Jurkat, Clone E6-1 (cell line): ENCODE measurements at regions not wholly inside any gene's neighbourhood (a gene's known extent, or its start where the extent isn't known, plus 50 kb on each side); places are given as distances from the start of the nearest gene placed in this dataset.
"Not testable (repeated sequence)": the region's sequence is repeated elsewhere in the genome, so short reads cannot be mapped to it uniquely, and the experiment has no call there.

Experiments used
- DNase-seq: peaks from one replicate; pipeline ENCODE4 v3.0.0-alpha.2; 2011; ENCODE audit warnings: low read depth, low spot score
- H3K4me3 ChIP-seq: 2 replicates; pipeline ENCODE4 v1.5.1; 2011; ENCODE audit warnings: mild to moderate bottlenecking, low read length, control low read depth, moderate library complexity

- no peak for DNase-seq
- H3K4me3 ChIP-seq: no peak overlapping the region
Observed at GRCh38 chr20:57094252-57094891, 172.1 kb downstream of the BMP7 start.

GRCh38 chr20:57094991-57095390 is 171.4 kb downstream of the BMP7 start:
- H3K4me3 ChIP-seq: no peak overlapping the region
- DNase-seq: no peak

GRCh38 chr20:57095426-57095825 is 171.0 kb downstream of the BMP7 start:
- H3K4me3 ChIP-seq: no peak overlapping the region
- no peak for DNase-seq

GRCh38 chr20:57097245-57097915 is 169.1 kb downstream of the BMP7 start:
- no peak overlapping the region for H3K4me3 ChIP-seq

GRCh38 chr20:57102160-57102559 is 164.3 kb downstream of the BMP7 start:
- DNase-seq: no peak
- no peak overlapping the region for H3K4me3 ChIP-seq

More at GRCh38 chr20:57097245-57097915, 169.1 kb downstream of the BMP7 start:
- DNase-seq: no peak

- H3K4me3 ChIP-seq: no peak overlapping the region
- DNase-seq: no peak
Observed at GRCh38 chr20:57102566-57102965, 163.9 kb downstream of the BMP7 start.

GRCh38 chr20:57103146-57103800 is 163.2 kb downstream of the BMP7 start:
- no peak overlapping the region for H3K4me3 ChIP-seq
- DNase-seq: no peak

- no peak for DNase-seq
- H3K4me3 ChIP-seq: no peak overlapping the region
Observed at GRCh38 chr20:57104113-57104512, 162.3 kb downstream of the BMP7 start.

GRCh38 chr20:57104651-57105204 is 161.7 kb downstream of the BMP7 start:
- no peak for DNase-seq
- H3K4me3 ChIP-seq: no peak overlapping the region

- H3K4me3 ChIP-seq: no peak overlapping the region
- DNase-seq: no peak
Observed at GRCh38 chr20:57106030-57106682, 160.3 kb downstream of the BMP7 start.

- H3K4me3 ChIP-seq: no peak overlapping the region
- DNase-seq: no peak
Observed at GRCh38 chr20:57106692-57107091, 159.7 kb downstream of the BMP7 start.

- H3K4me3 ChIP-seq: no peak overlapping the region
Observed at GRCh38 chr20:57107208-57107607, 159.2 kb downstream of the BMP7 start.

GRCh38 chr20:57108218-57108617 is 158.2 kb downstream of the BMP7 start:
- no peak for DNase-seq

More at GRCh38 chr20:57107208-57107607, 159.2 kb downstream of the BMP7 start:
- DNase-seq: no peak

GRCh38 chr20:57108742-57109570 is 157.5 kb downstream of the BMP7 start:
- DNase-seq: no peak
- no peak overlapping the region for H3K4me3 ChIP-seq

More at GRCh38 chr20:57108218-57108617, 158.2 kb downstream of the BMP7 start:
- H3K4me3 ChIP-seq: no peak overlapping the region

GRCh38 chr20:57109571-57109953 is 156.9 kb downstream of the BMP7 start:
- no peak for DNase-seq
- H3K4me3 ChIP-seq: no peak overlapping the region

- DNase-seq: not testable (repeated sequence)
Observed at GRCh38 chr20:57110121-57111027, 156.1 kb downstream of the BMP7 start.

GRCh38 chr20:57111028-57111373 is 155.4 kb downstream of the BMP7 start:
- DNase-seq: no peak
- no peak overlapping the region for H3K4me3 ChIP-seq

More at GRCh38 chr20:57110121-57111027, 156.1 kb downstream of the BMP7 start:
- H3K4me3 ChIP-seq: not testable (repeated sequence)

GRCh38 chr20:57112448-57112847 is 154.0 kb downstream of the BMP7 start:
- H3K4me3 ChIP-seq: no peak overlapping the region
- DNase-seq: no peak
